Neural cell (in vitro differentiated cells): ENCODE measurements at regions not wholly inside any gene's neighbourhood (a gene's known extent, or its start where the extent isn't known, plus 50 kb on each side); places are given as distances from the start of the nearest gene placed in this dataset.

Source experiments
- H2AFZ ChIP-seq: fragments of 200-600, 300-800 bp; sonication (generic), shearing (Covaris generic); 2 replicates; pipeline ENCODE4 v1.6.0; 2014; ENCODE audit warnings: low read depth, mild to moderate bottlenecking, antibody characterized with exemption, low read length, moderate library complexity
- H3F3A ChIP-seq: fragments of 200-600 bp; shearing (Covaris generic); 2 replicates; pipeline ENCODE4 v1.6.1; 2016; ENCODE audit warnings: mild to moderate bottlenecking, moderate library complexity, mixed read lengths, antibody characterized with exemption, low read length; ENCODE audit not compliant: insufficient read depth, poor library complexity, severe bottlenecking
- H3K27ac ChIP-seq: fragments of 200-600, 300-800 bp; sonication (generic), shearing (Covaris generic); 2 replicates; pipeline ENCODE4 v1.5.1; 2014; ENCODE audit warnings: mild to moderate bottlenecking, low read length, moderate library complexity
- H3K27me3 ChIP-seq: fragments of 300-800, 200-600 bp; sonication (generic), shearing (Covaris generic); 2 replicates; pipeline ENCODE4 v1.6.0; 2014; ENCODE audit warnings: mild to moderate bottlenecking, low read depth, low read length, moderate library complexity; ENCODE audit not compliant: insufficient read depth
- H3K36me3 ChIP-seq: fragments of 300-800, 200-600 bp; sonication (generic), shearing (Covaris generic); 2 replicates; pipeline ENCODE4 v1.5.1; 2014; ENCODE audit warnings: mild to moderate bottlenecking, antibody characterized with exemption, low read length, moderate library complexity; ENCODE audit not compliant: insufficient read depth
- H3K4me2 ChIP-seq: fragments of 300-800, 200-600 bp; sonication (generic), shearing (Covaris generic); 2 replicates; pipeline ENCODE4 v1.6.0; 2014; ENCODE audit warnings: mild to moderate bottlenecking, low read length
- H3K4me3 ChIP-seq: fragments of 300-800, 200-600 bp; sonication (generic), shearing (Covaris generic); 2 replicates; pipeline ENCODE4 v1.5.1; 2014; ENCODE audit warnings: mild to moderate bottlenecking, low read length, moderate library complexity
- H3K79me2 ChIP-seq: fragments of 200-600 bp; shearing (Covaris generic); replicated peaks from 2 replicates; pipeline ENCODE4 v1.6.0; 2014; ENCODE audit warnings: mild to moderate bottlenecking, low read length, moderate library complexity; ENCODE audit not compliant: insufficient read depth
- H3K9ac ChIP-seq: fragments of 300-800, 200-600 bp; sonication (generic), shearing (Covaris generic); 2 replicates; pipeline ENCODE4 v1.6.1; 2016; ENCODE audit warnings: mild to moderate bottlenecking, low read length, mixed read lengths
- H3K9me2 ChIP-seq: fragments of 200-600 bp; shearing (Covaris generic); 2 replicates; pipeline ENCODE4 v1.6.1; 2016; ENCODE audit warnings: mild to moderate bottlenecking, low read length, mixed read lengths; ENCODE audit not compliant: insufficient read depth
- H3K9me3 ChIP-seq: fragments of 200-600, 300-800 bp; sonication (generic), shearing (Covaris generic); 2 replicates; pipeline ENCODE4 v1.6.1; 2016; ENCODE audit warnings: mild to moderate bottlenecking, mixed run types, low read length, moderate library complexity, mixed read lengths
- H4K20me1 ChIP-seq: fragments of 200-600 bp; shearing (Covaris generic); 2 replicates; pipeline ENCODE4 v1.6.1; 2016; ENCODE audit warnings: mild to moderate bottlenecking, mixed run types; ENCODE audit not compliant: insufficient read depth
- CTCF ChIP-seq: fragments of 450-650 bp; IDR thresholded peaks from 2 replicates; pipeline ENCODE4 v1.5.1; 2014; ENCODE audit warnings: antibody characterized with exemption, mild to moderate bottlenecking, moderate library complexity; ENCODE audit not compliant: poor library complexity, severe bottlenecking
- EP300 ChIP-seq: fragments of 450-650 bp; conservative IDR thresholded peaks from 2 replicates; pipeline ENCODE4 v1.6.1; 2014; ENCODE audit warnings: antibody characterized with exemption, mild to moderate bottlenecking, moderate library complexity; ENCODE audit not compliant: poor library complexity, severe bottlenecking
- EZH2 ChIP-seq: fragments of 200-600, 300-800 bp; shearing (Covaris generic), sonication (generic); IDR thresholded peaks from 2 replicates; pipeline ENCODE4 v1.6.1; 2014; ENCODE audit warnings: antibody characterized with exemption, low read length, borderline replicate concordance, mild to moderate bottlenecking; ENCODE audit not compliant: insufficient read depth, poor library complexity, severe bottlenecking
- MXI1 ChIP-seq: fragments of 450-650 bp; conservative IDR thresholded peaks from 2 replicates; pipeline ENCODE4 v1.6.1; 2014; ENCODE audit warnings: antibody characterized with exemption, mild to moderate bottlenecking; ENCODE audit not compliant: poor library complexity, severe bottlenecking
- POLR2AphosphoS5 ChIP-seq: IDR thresholded peaks from 2 replicates; pipeline ENCODE4 v1.6.1; 2012
- REST ChIP-seq: IDR thresholded peaks from 2 replicates; pipeline ENCODE4 v1.6.1; 2012; ENCODE audit warnings: borderline replicate concordance
- SMC3 ChIP-seq: fragments of 450-650 bp; conservative IDR thresholded peaks from 2 replicates; pipeline ENCODE4 v1.6.1; 2014; ENCODE audit warnings: antibody characterized with exemption, mild to moderate bottlenecking, moderate library complexity; ENCODE audit not compliant: poor library complexity
- TAF1 ChIP-seq: IDR thresholded peaks from 2 replicates; pipeline ENCODE4 v1.6.1; 2012; ENCODE audit warnings: low read depth

GRCh38 chr3:72398781-72399180 lies 449.5 kb downstream of the SHQ1 start:
- H3K9me3 ChIP-seq = no peaks in the 10 kb centered on the region

DNA sequence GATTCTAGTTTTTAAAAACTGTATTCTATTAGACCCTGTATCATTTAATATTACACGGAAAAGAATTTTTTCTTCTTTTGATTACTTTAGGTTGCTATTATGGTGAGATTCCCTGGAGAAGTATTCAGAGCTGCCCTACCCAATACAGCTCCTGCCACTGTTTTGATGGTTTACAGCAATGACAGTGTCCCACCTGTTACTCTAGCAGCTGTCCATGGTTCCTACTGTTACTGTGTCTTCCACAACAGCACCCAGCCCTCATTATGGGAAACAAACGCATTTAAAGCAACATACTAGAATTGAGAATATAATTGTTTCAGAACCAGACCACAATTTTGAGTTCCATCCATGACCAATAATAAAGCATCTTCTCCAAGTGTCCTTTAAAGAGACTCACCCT lies 450.7 kb downstream of the SHQ1 start:
- Histone ChIP-seq H3K4me3 (no peak overlapping the region), H3K9me3 (no peaks in the 10 kb centered on the region), H3K9me2 (no peaks in the 10 kb centered on the region), H3K4me2 (no peak overlapping the region), H3K27me3 (no peaks in the 10 kb centered on the region), H4K20me1 (peaks cover 6% of the 10 kb centered on the region), H3K27ac (no peak overlapping the region), H3F3A (no peaks in the 10 kb centered on the region), H3K79me2 (peaks cover 99% of the 10 kb centered on the region), H3K36me3 (peaks cover 5% of the 10 kb centered on the region), H2AFZ (no peak overlapping the region), H3K9ac (no peak overlapping the region)
- no peak for TF ChIP-seq EP300
- no peak for TF ChIP-seq TAF1
- no peak for TF ChIP-seq SMC3
- TF ChIP-seq MXI1 = no peak
- no peak for TF ChIP-seq POLR2AphosphoS5
- no peak for TF ChIP-seq REST

More at GRCh38 chr3:72398781-72399180, 449.5 kb downstream of the SHQ1 start:
- H3F3A ChIP-seq = no peaks in the 10 kb centered on the region
- H3K9ac ChIP-seq = no peak overlapping the region
- peaks cover 11% of the 10 kb centered on the region for H4K20me1 ChIP-seq
- H3K27me3 ChIP-seq = no peaks in the 10 kb centered on the region
- H3K36me3 ChIP-seq = peaks cover 5% of the 10 kb centered on the region
- H3K27ac ChIP-seq = no peak overlapping the region
- H2AFZ ChIP-seq = no peak overlapping the region
- H3K4me2 ChIP-seq = no peak overlapping the region
- H3K9me2 ChIP-seq = no peaks in the 10 kb centered on the region
- no peak overlapping the region for H3K4me3 ChIP-seq
- TF ChIP-seq POLR2AphosphoS5 = no peak
- H3K79me2 ChIP-seq = peaks cover 99% of the 10 kb centered on the region

DNA sequence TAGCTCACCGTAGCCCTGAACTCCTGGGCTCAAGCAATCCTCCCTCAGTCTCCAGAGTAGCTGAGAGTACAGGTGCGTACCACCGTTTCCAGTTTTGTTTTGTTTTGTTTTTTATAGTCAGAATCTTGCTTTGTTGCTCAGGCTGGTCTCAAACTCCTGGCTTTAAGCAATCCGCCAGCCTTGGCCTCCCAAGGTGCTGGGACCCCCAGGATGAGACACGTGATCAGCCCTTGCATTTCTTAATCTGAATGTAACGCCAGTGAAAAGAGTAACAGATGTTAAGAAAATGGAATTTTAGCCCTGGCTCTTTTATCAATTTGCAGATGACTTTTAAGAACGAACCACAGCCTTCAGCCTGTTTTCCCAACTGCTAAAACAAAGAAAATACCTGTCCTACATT lies 451.3 kb downstream of the SHQ1 start:
- Histone ChIP-seq H2AFZ (no peak overlapping the region), H3K9me2 (no peaks in the 10 kb centered on the region), H3K4me3 (no peak overlapping the region), H3K36me3 (peaks cover 5% of the 10 kb centered on the region), H4K20me1 (peaks cover 7% of the 10 kb centered on the region), H3F3A (no peaks in the 10 kb centered on the region), H3K4me2 (no peak overlapping the region), H3K79me2 (peaks cover 99% of the 10 kb centered on the region), H3K9ac (no peak overlapping the region), H3K27ac (no peak overlapping the region), H3K9me3 (no peaks in the 10 kb centered on the region), H3K27me3 (no peaks in the 10 kb centered on the region)
- TF ChIP-seq EZH2 = no peak
- no peak for TF ChIP-seq CTCF
- TF ChIP-seq TAF1 = no peak
